RWPE2 (cell line): ENCODE measurements at regions not wholly inside any gene's neighbourhood (a gene's known extent, or its start where the extent isn't known, plus 50 kb on each side); places are given as distances from the start of the nearest gene placed in this dataset.

ENCODE experiments used
- ATAC-seq: fragments of 200-7000 bp; cut with Tn5 transposase; 3 replicates; pipeline ENCODE4 v1.9.1; 2021; ENCODE audit warnings: low read depth
- DNase-seq: peaks from one replicate; pipeline ENCODE4 v3.0.0-alpha.2; 2020; ENCODE audit warnings: low spot score
- H3K27ac ChIP-seq: fragments of 450-650 bp; 2 replicates; pipeline ENCODE4 v1.5.1; 2017; ENCODE audit warnings: mild to moderate bottlenecking; ENCODE audit not compliant: poor library complexity, severe bottlenecking
- H3K27me3 ChIP-seq: fragments of 250-450 bp; sonication (Bioruptor Pico); 2 replicates; pipeline ENCODE4 v1.5.1; 2021; ENCODE audit warnings: mild to moderate bottlenecking, moderate library complexity; ENCODE audit not compliant: insufficient read depth, poor library complexity, severe bottlenecking
- H3K36me3 ChIP-seq: fragments of 250-450 bp; sonication (Bioruptor Pico); 2 replicates; pipeline ENCODE4 v1.5.1; 2020; ENCODE audit warnings: low read depth, mild to moderate bottlenecking, moderate library complexity
- H3K4me1 ChIP-seq: fragments of 250-450 bp; sonication (Bioruptor Pico); 2 replicates; pipeline ENCODE4 v1.5.1; 2021; ENCODE audit warnings: mild to moderate bottlenecking, moderate library complexity; ENCODE audit not compliant: insufficient read depth, poor library complexity, severe bottlenecking
- H3K4me3 ChIP-seq: fragments of 250-450 bp; sonication (Bioruptor Pico); 2 replicates; pipeline ENCODE4 v1.5.1; 2021; ENCODE audit warnings: mild to moderate bottlenecking, moderate library complexity; ENCODE audit not compliant: severe bottlenecking
- H3K9me3 ChIP-seq: fragments of 250-450 bp; sonication (Bioruptor Pico); 2 replicates; pipeline ENCODE4 v1.5.1; 2021; ENCODE audit warnings: mild to moderate bottlenecking, moderate library complexity; ENCODE audit not compliant: severe bottlenecking
- CTCF ChIP-seq: fragments of 450-650 bp; IDR thresholded peaks from one replicate; pipeline ENCODE4 v1.5.1; 2017; ENCODE audit warnings: mild to moderate bottlenecking, moderate library complexity; ENCODE audit not compliant: poor library complexity, severe bottlenecking

- Histone ChIP-seq H3K27ac (no peak overlapping the region), H3K4me3 (no peak overlapping the region), H3K36me3 (no peaks in the 10 kb centered on the region), H3K9me3 (no peaks in the 10 kb centered on the region), H3K4me1 (no peaks in the 10 kb centered on the region), H3K27me3 (peaks cover 3% of the 10 kb centered on the region)
- ATAC-seq (no peak), DNase-seq (no peak)
- no peak for TF ChIP-seq CTCF
Measured at GRCh38 chr3:117495620-117496019, 786.0 kb downstream of the TUSC7 start.

GRCh38 chr3:117499189-117499870, 789.8 kb downstream of the TUSC7 start:
- TF ChIP-seq CTCF, result no peak
- no peaks in the 10 kb centered on the region for H3K9me3 ChIP-seq
- no peak overlapping the region for H3K4me3 ChIP-seq
- H3K27me3 ChIP-seq, result no peaks in the 10 kb centered on the region
- H3K27ac ChIP-seq, result no peak overlapping the region
- no peaks in the 10 kb centered on the region for H3K4me1 ChIP-seq
- DNase-seq (no peak), ATAC-seq (no peak)
- H3K36me3 ChIP-seq, result no peaks in the 10 kb centered on the region

GRCh38 chr3:117507958-117508357, 798.4 kb downstream of the TUSC7 start:
- TF ChIP-seq CTCF, result no peak
- no peak for ATAC-seq
- Histone ChIP-seq H3K27ac (no peak overlapping the region), H3K9me3 (no peaks in the 10 kb centered on the region), H3K27me3 (no peaks in the 10 kb centered on the region), H3K4me3 (no peak overlapping the region), H3K36me3 (no peaks in the 10 kb centered on the region), H3K4me1 (no peaks in the 10 kb centered on the region)
- DNase-seq, result no peak

- H3K36me3 ChIP-seq, result no peaks in the 10 kb centered on the region
- ATAC-seq (no peak), DNase-seq (no peak)
- no peak overlapping the region for H3K27ac ChIP-seq
- no peaks in the 10 kb centered on the region for H3K9me3 ChIP-seq
- no peaks in the 10 kb centered on the region for H3K4me1 ChIP-seq
- H3K27me3 ChIP-seq, result no peaks in the 10 kb centered on the region
- no peak overlapping the region for H3K4me3 ChIP-seq
- TF ChIP-seq CTCF, result no peak
Measured at GRCh38 chr3:117509858-117510257, 800.3 kb downstream of the TUSC7 start.

- Histone ChIP-seq H3K4me3 (no peak overlapping the region), H3K27ac (no peak overlapping the region)
- no peak for DNase-seq
Measured at GRCh38 chr3:117510396-117510795, 800.8 kb downstream of the TUSC7 start.

More at GRCh38 chr3:117510396-117510795, 800.8 kb downstream of the TUSC7 start:
- no peaks in the 10 kb centered on the region for H3K9me3 ChIP-seq
- H3K36me3 ChIP-seq, result no peaks in the 10 kb centered on the region
- TF ChIP-seq CTCF, result no peak
- no peaks in the 10 kb centered on the region for H3K27me3 ChIP-seq
- no peak for ATAC-seq
- no peaks in the 10 kb centered on the region for H3K4me1 ChIP-seq
